GM18505 (cell line): ENCODE measurements at regions not wholly inside any gene's neighbourhood (a gene's known extent, or its start where the extent isn't known, plus 50 kb on each side); places are given as distances from the start of the nearest gene placed in this dataset.

Experiments used
- ATAC-seq: cut with Tn5 transposase; IDR thresholded peaks from one replicate; pipeline ENCODE4 v1.9.1; 2021; ENCODE audit not compliant: unreplicated experiment
- POLR2A ChIP-seq: IDR thresholded peaks from 4 replicates; pipeline ENCODE4 v1.6.1; 2011; ENCODE audit warnings: borderline replicate concordance; ENCODE audit not compliant: insufficient read depth, insufficient read length; ENCODE audit errors: extremely low read depth

- ATAC-seq = no peak
- no peak for TF ChIP-seq POLR2A
These were observed 301.1 kb downstream of the FGF9 start for GRCh38 chr13:21971662-21972621.

DNA sequence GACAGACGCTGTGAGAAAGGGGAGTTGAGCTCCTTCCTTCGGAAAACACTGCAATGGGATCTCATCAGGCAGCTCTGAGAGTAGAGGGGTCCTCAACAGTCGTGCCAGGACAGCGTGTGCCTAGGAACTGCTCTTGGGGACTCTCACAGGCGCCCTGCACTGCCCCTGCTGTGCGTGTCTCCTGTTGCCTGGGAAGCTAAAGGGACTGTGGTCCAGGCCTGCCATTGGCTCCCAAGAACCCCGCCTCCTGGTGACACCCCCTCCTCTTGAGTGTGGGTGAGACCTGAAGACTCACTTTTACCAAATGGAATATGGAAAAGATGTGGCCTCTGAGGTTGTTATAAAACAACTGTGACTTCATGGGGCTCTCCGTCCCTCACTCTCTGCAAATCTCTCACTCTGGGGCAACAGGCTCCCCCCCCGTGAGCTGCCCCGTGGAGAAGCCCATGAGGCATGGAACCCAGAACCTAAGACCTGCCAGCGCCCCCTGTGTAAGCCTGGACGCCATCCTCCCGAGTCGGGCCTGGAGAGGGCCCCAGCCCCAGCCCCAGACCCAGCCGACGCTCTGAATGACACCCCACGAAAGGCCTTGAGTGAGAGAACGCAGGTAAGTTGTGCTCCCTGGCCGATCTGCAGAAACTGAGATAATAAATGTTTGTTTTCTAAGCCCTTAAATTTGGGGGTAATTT is 302.7 kb downstream of the FGF9 start:
- TF ChIP-seq POLR2A = no peak
- no peak for ATAC-seq

GRCh38 chr13:21974741-21975140 is 303.9 kb downstream of the FGF9 start:
- no peak for ATAC-seq
- TF ChIP-seq POLR2A = no peak

GRCh38 chr13:21976159-21976558 is 305.3 kb downstream of the FGF9 start:
- ATAC-seq = no peak
- TF ChIP-seq POLR2A = no peak

DNA sequence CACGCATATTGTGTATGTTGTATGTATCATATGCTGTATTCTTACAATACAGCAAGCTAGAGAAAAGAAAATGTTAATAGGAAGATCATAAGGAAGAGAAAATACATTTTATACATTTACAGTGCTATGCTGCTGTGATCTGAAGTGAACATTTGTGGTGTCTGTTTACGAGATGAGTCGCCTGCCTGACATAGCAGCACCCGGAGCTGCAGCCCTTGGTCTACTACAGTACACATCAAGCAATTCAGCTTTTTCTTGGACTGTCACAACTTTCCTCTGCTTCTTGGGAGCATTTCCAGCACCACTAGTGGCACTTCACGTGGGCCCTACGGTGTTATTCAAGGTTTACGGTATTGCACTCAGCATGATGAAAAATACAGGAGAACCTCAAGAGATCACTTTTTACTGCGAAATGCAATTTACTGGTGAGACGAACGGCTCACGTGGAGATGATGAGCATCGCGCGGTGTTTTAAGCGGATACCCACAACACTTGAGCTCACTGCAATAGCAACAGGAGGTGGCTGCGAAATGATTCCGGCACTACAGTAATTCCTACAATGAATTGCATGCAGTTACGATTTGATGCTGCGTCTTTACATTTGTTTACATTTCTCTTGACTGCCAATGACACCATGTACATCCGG is 308.4 kb downstream of the FGF9 start:
- ATAC-seq = no peak
- TF ChIP-seq POLR2A = no peak

GRCh38 chr13:21980049-21980448 is 309.2 kb downstream of the FGF9 start:
- no peak for ATAC-seq
- no peak for TF ChIP-seq POLR2A

DNA sequence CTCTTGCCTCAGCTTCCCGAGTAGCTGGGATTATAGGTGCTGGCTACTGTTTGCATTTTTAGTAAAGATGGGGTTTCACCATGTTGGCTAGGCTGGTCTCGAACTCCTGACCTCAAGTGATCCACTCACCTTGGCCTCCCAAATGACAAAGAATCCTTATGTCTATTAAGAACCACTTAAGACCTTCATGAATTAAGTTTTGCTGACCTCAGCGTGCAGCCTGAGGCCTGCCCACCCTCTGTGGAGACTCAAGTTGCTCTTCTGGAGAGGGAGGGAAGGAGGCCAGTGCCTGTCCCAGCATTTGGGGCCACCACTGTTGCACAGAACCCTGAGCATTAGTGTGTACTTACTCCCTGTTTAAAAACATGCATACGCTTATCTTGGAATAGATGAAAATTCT is 313.3 kb downstream of the FGF9 start:
- TF ChIP-seq POLR2A = no peak
- no peak for ATAC-seq

GRCh38 chr13:21986602-21987001 is 315.7 kb downstream of the FGF9 start:
- no peak for ATAC-seq
- TF ChIP-seq POLR2A = no peak

DNA sequence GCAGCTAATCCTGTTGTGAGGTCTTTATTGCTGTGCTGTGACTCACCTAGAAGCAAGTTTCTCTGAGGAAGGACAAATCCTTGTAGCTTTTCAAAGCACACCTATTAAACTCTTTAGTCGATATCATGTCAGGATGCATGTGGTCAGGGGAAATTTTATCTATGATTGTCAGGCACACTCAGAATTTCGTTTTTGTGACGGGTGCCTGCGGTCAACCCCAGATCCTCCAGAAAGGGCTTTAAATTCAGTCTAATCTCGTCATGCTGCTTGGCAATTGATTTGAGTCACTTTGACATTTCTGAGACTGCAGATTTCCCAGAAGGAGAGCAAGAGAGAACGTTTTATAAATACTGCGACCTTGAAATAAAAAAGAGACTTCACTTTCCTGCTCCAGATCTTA is 316.9 kb downstream of the FGF9 start:
- ATAC-seq = no peak
- TF ChIP-seq POLR2A = no peak

DNA sequence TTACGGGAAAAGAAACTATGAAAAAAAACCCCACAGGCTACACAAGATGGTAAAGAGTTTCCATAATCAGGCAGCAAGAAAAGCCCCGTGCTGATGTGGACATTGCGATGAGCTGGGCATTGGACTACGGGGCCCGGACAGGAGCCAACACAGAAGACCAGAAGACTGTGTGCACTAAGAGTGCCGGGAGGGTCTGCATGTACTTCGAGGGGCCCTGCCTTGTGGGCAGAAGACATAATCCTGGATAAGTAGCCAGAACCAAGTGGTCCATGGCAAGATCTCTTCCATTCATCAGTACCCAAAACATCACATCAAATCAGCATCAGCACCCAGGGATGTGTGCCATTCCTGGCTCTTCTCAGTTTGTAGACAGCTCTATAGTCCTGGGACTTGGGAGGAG is 317.8 kb downstream of the FGF9 start:
- TF ChIP-seq POLR2A = no peak
- ATAC-seq = no peak

DNA sequence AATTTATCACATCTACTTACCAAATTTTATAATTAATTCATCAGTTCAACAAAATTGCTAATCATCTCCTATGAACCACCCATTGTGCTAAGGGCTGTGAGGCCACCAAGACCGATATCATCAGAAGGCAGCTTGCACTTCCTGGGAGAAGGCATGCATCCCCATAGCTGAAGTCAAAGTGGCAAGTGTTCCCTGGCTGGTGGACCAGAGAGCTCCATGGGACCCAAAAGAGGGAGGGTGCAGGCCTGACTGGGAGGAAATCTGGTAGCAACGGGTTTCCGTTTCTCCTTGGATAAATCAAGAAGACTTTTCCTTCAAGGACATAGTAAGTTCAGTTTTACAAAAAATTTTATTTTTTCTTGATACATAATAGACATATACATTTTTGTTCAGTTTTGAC is 325.2 kb downstream of the FGF9 start:
- ATAC-seq = no peak
- TF ChIP-seq POLR2A = no peak

GRCh38 chr13:21997726-21998125 is 326.9 kb downstream of the FGF9 start:
- no peak for TF ChIP-seq POLR2A

GRCh38 chr13:21998279-21998990 is 327.6 kb downstream of the FGF9 start:
- no peak for TF ChIP-seq POLR2A
- ATAC-seq = no peak

More at GRCh38 chr13:21997726-21998125, 326.9 kb downstream of the FGF9 start:
- ATAC-seq = no peak

GRCh38 chr13:21999666-22000065 is 328.8 kb downstream of the FGF9 start:
- no peak for TF ChIP-seq POLR2A
- ATAC-seq = no peak

DNA sequence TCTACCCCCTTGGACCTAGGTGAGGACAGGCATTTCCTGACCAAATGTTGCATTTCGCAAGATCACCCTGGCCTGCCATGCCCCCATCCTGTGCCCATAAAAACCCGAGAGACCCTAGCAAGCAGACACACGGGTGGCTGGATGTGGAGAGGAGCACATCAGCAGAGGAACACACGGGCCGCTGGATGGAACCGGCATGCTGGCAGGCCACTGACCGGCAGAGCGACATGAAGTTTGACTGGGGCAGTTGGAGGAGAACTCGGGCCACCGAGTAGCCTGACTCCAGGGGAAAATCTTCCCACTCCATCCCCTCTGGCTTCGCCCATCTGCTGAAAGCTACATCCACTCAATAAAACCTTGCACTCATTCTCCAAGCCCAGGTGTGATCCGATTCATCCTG is 329.3 kb downstream of the FGF9 start:
- TF ChIP-seq POLR2A = no peak
- no peak for ATAC-seq
